ENCODE measurements at regions not wholly inside any gene's neighbourhood (a gene's known extent, or its start where the extent isn't known, plus 50 kb on each side); places are given as distances from the start of the nearest gene placed in this dataset.
"Not testable (repeated sequence)": the region's sequence is repeated elsewhere in the genome, so short reads cannot be mapped to it uniquely, and the experiment has no call there.

- Mint-ChIP-seq H3K27me3 (ENCODE audit: low read depth) (no peaks in the 10 kb centered on the region), H3K36me3 (ENCODE audit: insufficient read depth in 2 of 2) (no peaks in the 10 kb centered on the region), H3K9me3 (no peaks in the 10 kb centered on the region), H3K4me3 (no peak overlapping the region), H3K4me1 (ENCODE audit: low read depth) (no peaks in the 10 kb centered on the region), H3K27ac (no peak overlapping the region)
- DNase-seq (no peak), ATAC-seq (replicated peaks in 1 of 2) (no peak)
Observed at GRCh38 chr5:1961952-1962595, 79.3 kb upstream of the IRX4 start.

DNA sequence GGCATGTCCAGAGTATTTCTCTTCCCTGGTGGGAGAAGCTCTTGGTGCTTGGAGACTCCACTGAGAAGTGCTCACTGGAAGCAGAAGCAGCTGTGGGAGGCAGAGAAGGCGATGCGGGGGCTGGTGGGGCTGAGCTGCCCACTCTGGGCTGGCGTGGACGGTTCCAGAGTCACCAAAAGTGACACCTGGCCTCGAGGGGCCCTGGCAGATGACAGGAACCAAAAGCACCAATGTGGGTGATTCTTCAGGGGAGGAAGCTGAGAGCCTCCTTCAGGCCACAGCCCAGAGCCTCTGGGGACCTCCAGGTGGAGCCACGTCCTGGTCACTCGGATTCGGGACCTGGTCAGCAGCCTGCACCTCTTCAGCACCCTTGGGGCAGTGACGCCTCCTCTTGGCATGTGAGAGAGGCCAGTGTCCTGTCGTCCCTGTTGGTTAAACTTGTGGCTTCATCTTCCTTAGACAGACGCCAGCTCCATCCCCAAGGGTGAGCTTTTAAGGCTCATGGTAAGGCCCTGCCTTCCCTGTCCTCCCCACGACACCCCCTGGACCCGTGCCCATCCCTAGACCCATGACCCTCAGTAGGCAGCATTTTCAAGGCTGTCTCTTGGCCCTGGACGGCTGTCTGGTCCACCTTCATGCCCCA, 78.7 kb upstream of the IRX4 start:
- no peaks in the 10 kb centered on the region for H3K27me3 Mint-ChIP-seq (ENCODE audit: low read depth)
- H3K9me3 Mint-ChIP-seq, result no peaks in the 10 kb centered on the region
- DNase-seq, result no peak
- H3K4me3 Mint-ChIP-seq, result no peak overlapping the region
- ATAC-seq (replicated peaks in 1 of 2), result no peak
- no peaks in the 10 kb centered on the region for H3K36me3 Mint-ChIP-seq (ENCODE audit: insufficient read depth in 2 of 2)
- H3K4me1 Mint-ChIP-seq (ENCODE audit: low read depth), result no peaks in the 10 kb centered on the region
- H3K27ac Mint-ChIP-seq, result no peak overlapping the region

DNA sequence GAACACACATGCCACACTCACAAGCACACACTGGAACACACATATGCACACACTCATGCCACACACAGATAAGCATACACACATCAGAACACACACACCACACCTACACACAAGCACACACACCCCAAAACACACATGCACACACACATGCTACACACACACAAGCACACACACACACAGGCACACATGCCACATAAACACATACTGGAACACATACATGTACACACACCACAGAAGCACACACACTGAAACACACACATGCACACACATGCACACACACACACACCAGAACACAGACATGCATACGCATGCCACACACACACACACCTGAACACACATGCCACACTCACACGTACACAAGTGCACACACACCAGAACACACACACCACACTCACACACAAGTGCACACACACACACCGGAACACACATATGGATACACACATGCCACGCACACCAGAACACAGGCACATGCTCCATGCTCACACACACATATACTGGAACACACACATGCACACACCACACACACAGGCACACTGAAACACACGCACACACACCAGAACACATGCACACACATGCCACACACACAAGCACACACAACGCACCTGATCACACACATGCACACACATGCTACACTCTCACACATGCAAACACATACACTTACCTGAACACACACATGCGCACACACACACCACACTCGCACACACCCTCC, 78.0 kb upstream of the IRX4 start:
- Mint-ChIP-seq H3K9me3 (no peaks in the 10 kb centered on the region), H3K27ac (no peak overlapping the region), H3K36me3 (ENCODE audit: insufficient read depth in 2 of 2) (no peaks in the 10 kb centered on the region), H3K4me1 (ENCODE audit: low read depth) (no peaks in the 10 kb centered on the region), H3K4me3 (no peak overlapping the region), H3K27me3 (ENCODE audit: low read depth) (no peaks in the 10 kb centered on the region)
- DNase-seq (no peak), ATAC-seq (replicated peaks in 1 of 2) (no peak)

DNA sequence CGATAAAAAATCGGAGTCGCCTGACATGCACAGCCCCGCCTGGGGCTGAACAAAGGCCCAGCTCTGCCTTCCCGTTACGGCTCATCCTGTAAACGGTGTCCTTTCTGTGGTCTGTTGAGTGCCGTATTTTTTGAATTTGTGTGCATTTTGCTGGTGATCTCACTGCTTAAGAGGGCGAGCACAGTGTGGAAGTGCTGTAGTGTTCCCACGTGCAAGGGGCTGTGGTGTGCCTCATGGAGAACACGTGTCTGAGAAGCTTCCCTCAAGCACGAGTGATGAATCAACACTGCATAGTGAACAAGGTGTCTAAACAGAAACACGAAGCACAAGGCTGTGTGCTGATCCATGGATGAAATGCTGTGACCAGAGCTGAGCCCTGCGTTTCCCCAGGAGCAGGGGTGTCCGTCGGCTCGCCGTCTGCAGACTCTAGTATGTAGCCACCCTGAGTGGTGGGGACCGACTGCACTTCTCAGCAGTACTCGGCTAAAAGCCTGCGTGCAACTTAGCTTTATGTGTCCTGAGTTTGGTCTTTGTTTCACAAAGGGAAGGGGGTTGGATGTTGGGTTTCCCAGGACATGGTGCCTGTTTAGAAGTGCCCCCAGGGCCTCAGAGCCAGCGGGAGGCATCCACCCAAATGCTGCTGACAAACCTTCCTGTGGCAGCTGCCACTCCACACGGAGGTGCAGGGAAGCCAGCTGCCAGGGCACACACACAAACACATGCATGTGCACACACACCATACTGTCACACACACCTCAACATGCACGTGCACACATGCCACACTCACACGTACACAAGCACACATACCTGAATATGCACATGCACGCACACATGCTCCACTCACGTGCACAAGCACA, 77.2 kb upstream of the IRX4 start:
- DNase-seq, result no peak
- Mint-ChIP-seq H3K9me3 (no peaks in the 10 kb centered on the region), H3K4me1 (ENCODE audit: low read depth) (no peaks in the 10 kb centered on the region), H3K4me3 (no peak overlapping the region), H3K27ac (no peak overlapping the region), H3K27me3 (ENCODE audit: low read depth) (no peaks in the 10 kb centered on the region), H3K36me3 (ENCODE audit: insufficient read depth in 2 of 2) (no peaks in the 10 kb centered on the region)
- ATAC-seq (replicated peaks in 1 of 2), result no peak

GRCh38 chr5:1959231-1959630, 76.5 kb upstream of the IRX4 start:
- ATAC-seq (replicated peaks in 1 of 2), result no peak

DNA sequence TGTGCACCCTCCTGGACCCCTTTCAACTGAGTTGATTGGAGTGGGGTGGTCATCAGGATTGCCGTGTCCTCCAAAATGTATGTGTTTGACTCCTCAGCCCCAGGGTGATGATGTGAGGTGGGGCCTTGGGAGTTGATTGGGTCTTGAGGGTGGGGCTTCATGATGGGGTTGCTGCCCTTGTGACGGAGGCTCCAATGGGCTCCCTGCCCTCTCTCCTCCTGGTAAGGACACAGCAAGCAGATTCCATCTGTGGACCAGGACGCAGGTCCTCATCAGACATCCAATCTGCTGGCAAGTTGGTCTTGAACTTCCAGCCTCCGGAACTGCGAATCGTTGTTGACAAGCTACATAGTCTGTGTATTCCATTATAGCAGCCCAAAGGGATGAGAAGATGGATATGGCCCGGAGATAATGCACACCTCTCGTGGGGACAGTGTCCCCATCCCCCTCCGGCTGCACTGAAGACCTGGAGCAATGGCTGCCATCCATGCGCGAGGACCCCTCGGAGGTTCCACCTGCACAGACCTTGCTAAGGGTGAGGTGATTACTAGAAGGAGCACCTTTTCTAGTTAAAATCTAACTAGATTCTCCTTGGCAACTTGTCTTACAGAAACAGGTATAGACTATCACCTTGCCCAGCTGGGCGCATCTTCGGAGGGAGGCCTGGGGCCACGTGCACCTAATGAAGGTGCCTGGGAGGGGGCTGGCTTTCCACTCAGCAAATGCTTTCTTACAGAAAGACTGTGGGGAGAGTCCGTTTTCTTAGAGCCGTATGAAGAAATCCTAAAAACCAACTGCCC, 75.7 kb upstream of the IRX4 start:
- no peak overlapping the region for H3K4me3 Mint-ChIP-seq
- no peaks in the 10 kb centered on the region for H3K36me3 Mint-ChIP-seq (ENCODE audit: insufficient read depth in 2 of 2)
- no peak for ATAC-seq (replicated peaks in 1 of 2)

More at GRCh38 chr5:1959231-1959630, 76.5 kb upstream of the IRX4 start:
- no peaks in the 10 kb centered on the region for H3K9me3 Mint-ChIP-seq
- no peak for DNase-seq
- H3K4me3 Mint-ChIP-seq, result no peak overlapping the region
- H3K4me1 Mint-ChIP-seq (ENCODE audit: low read depth), result no peaks in the 10 kb centered on the region
- H3K27me3 Mint-ChIP-seq (ENCODE audit: low read depth), result no peaks in the 10 kb centered on the region
- H3K27ac Mint-ChIP-seq, result no peak overlapping the region
- no peaks in the 10 kb centered on the region for H3K36me3 Mint-ChIP-seq (ENCODE audit: insufficient read depth in 2 of 2)

GRCh38 chr5:1955586-1955985, 72.9 kb upstream of the IRX4 start:
- peaks cover 22% of the 10 kb centered on the region for H3K27me3 Mint-ChIP-seq (ENCODE audit: low read depth)
- no peak for ATAC-seq (replicated peaks in 1 of 2)
- no peaks in the 10 kb centered on the region for H3K36me3 Mint-ChIP-seq (ENCODE audit: insufficient read depth in 2 of 2)
- H3K9me3 Mint-ChIP-seq, result no peaks in the 10 kb centered on the region
- no peaks in the 10 kb centered on the region for H3K4me1 Mint-ChIP-seq (ENCODE audit: low read depth)
- no peak for DNase-seq
- no peak overlapping the region for H3K4me3 Mint-ChIP-seq
- H3K27ac Mint-ChIP-seq, result no peak overlapping the region

More for the DNA sequence above, 75.7 kb upstream of the IRX4 start:
- no peak overlapping the region for H3K27ac Mint-ChIP-seq
- H3K27me3 Mint-ChIP-seq (ENCODE audit: low read depth), result peaks cover 2% of the 10 kb centered on the region
- no peaks in the 10 kb centered on the region for H3K4me1 Mint-ChIP-seq (ENCODE audit: low read depth)
- H3K9me3 Mint-ChIP-seq, result no peaks in the 10 kb centered on the region
- no peak for DNase-seq

DNA sequence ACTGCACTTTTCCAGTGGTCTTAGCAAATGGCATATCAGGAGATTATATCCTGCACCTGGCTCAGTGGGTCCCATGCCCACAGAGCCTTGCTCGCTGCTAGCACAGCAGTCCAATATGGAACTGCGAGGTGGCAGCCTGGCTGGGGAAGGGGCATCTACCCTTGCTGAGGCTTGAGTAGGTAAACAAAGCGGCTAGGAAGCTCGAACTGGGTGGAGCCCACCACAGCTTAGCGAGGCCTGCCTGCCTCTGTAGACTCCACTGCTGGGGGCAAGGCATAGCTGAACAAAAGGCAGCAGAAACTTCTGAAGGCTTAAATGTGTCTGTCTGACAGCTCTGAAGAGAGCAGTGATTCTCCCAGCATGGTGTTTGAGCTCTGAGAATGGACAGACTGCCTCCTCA, 71.0 kb upstream of the IRX4 start:
- H3K4me3 Mint-ChIP-seq; H3K9me3 Mint-ChIP-seq; H3K27ac Mint-ChIP-seq; ATAC-seq (replicated peaks in 1 of 2); DNase-seq; H3K4me1 Mint-ChIP-seq (ENCODE audit: low read depth); H3K36me3 Mint-ChIP-seq (ENCODE audit: insufficient read depth in 2 of 2): not testable (repeated sequence)
- peaks cover 22% of the 10 kb centered on the region for H3K27me3 Mint-ChIP-seq (ENCODE audit: low read depth)

- no peak overlapping the region for H3K27ac Mint-ChIP-seq
- H3K36me3 Mint-ChIP-seq (ENCODE audit: insufficient read depth in 2 of 2), result no peaks in the 10 kb centered on the region
- ATAC-seq (replicated peaks in 1 of 2) (no peak), DNase-seq (no peak)
- no peak overlapping the region for H3K4me3 Mint-ChIP-seq
- no peaks in the 10 kb centered on the region for H3K4me1 Mint-ChIP-seq (ENCODE audit: low read depth)
- peaks cover 22% of the 10 kb centered on the region for H3K27me3 Mint-ChIP-seq (ENCODE audit: low read depth)
- H3K9me3 Mint-ChIP-seq, result no peaks in the 10 kb centered on the region
Observed at GRCh38 chr5:1952444-1953099, 69.8 kb upstream of the IRX4 start.

- Mint-ChIP-seq H3K27me3 (ENCODE audit: low read depth) (peaks cover 24% of the 10 kb centered on the region), H3K36me3 (ENCODE audit: insufficient read depth in 2 of 2) (no peaks in the 10 kb centered on the region), H3K4me1 (ENCODE audit: low read depth) (no peaks in the 10 kb centered on the region), H3K9me3 (no peaks in the 10 kb centered on the region), H3K27ac (no peak overlapping the region), H3K4me3 (no peak overlapping the region)
- ATAC-seq (replicated peaks in 1 of 2), result no peak
- no peak for DNase-seq
Observed at GRCh38 chr5:1952021-1952420, 69.3 kb upstream of the IRX4 start.

DNA sequence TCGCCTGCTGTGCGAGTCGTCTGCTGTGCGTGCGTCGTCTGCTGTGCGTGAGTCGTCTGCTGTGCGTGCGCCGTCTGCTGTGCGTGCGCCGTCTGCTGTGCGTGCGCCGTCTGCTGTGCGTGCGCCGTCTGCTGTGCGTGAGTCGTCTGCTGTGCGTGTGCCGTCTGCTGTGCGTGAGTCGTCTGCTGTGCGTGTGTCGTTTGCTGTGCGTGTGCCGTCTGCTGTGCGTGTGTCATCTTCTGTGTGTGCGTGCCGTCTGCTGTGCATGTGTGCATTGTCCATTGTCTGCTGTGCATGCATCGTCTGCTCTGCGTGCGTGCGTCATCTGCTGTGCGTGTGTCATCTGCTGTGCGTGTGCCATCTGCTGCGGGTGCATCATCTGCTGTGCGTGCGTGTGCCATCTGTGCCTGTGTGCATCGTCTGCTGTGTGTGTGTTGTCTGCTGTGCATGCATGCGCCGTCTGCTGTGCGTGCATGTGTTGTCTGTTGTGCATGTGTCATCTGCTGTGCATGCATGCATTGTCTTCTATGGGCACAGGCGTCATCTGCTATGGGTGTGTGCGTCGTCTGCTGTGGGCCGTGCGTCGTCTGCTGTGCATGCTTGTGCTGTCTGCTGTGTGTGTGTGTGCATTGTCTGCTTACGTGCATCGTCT, 68.6 kb upstream of the IRX4 start:
- Mint-ChIP-seq H3K9me3 (no peaks in the 10 kb centered on the region), H3K4me3 (no peak overlapping the region), H3K27me3 (ENCODE audit: low read depth) (peaks cover 32% of the 10 kb centered on the region), H3K36me3 (ENCODE audit: insufficient read depth in 2 of 2) (no peaks in the 10 kb centered on the region), H3K27ac (no peak overlapping the region), H3K4me1 (ENCODE audit: low read depth) (no peaks in the 10 kb centered on the region)
- no peak for DNase-seq
- ATAC-seq (replicated peaks in 1 of 2), result no peak

DNA sequence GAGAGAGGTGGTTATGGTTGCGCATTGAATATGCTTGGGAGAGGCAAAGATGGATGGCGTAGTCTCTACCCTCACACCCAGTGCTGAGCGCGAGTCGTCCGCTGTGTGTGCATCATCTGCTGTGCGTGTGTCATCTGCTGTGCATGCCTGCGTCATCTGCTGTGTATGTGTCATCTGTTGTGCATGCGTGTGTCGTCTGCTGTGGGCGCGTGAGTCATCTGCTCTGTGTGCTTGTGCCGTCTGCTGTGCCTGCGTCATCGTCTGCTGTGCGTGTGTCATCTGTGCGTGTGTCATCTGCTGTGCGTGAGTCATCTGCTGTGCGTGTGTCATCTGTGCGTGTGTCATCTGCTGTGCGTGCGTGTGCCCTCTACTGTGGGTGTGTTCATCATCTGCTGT, 68.0 kb upstream of the IRX4 start:
- H3K27ac Mint-ChIP-seq, result no peak overlapping the region
- no peak for DNase-seq
- H3K9me3 Mint-ChIP-seq, result no peaks in the 10 kb centered on the region
- no peaks in the 10 kb centered on the region for H3K36me3 Mint-ChIP-seq (ENCODE audit: insufficient read depth in 2 of 2)
- H3K4me1 Mint-ChIP-seq (ENCODE audit: low read depth), result no peaks in the 10 kb centered on the region
- no peak overlapping the region for H3K4me3 Mint-ChIP-seq
- ATAC-seq (replicated peaks in 1 of 2), result peak in 1 of 2 donors; percentile 39
- peaks cover 33% of the 10 kb centered on the region for H3K27me3 Mint-ChIP-seq (ENCODE audit: low read depth)
